ENCODE measurements at regions not wholly inside any gene's neighbourhood (a gene's known extent, or its start where the extent isn't known, plus 50 kb on each side); places are given as distances from the start of the nearest gene placed in this dataset.

DNA sequence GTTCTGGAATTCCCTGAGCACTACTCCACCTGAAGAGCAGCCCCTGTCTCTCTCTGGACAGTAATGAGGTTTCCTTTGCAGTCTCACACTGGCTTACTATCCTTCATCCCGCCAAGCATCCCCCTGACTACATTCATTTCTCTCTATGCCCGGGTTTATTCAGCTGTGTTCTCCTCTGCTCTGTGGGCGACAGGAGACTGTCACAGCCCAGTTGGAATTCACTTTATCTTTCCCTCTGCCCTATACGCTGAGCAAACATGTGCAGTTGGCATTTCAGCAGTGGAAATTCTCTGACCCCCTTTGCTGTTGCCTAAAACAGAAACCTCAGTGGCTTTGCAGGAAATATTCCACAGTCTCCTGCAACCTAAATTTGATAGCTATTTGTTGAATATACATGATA is 83.5 kb upstream of the MAX start:
- intact Hi-C loops (cut with micrococcal nuclease; ENCODE audit: unreplicated experiment) = no loop called here
- POLR2A ChIA-PET = no interaction called here
- no peak for ATAC-seq

DNA sequence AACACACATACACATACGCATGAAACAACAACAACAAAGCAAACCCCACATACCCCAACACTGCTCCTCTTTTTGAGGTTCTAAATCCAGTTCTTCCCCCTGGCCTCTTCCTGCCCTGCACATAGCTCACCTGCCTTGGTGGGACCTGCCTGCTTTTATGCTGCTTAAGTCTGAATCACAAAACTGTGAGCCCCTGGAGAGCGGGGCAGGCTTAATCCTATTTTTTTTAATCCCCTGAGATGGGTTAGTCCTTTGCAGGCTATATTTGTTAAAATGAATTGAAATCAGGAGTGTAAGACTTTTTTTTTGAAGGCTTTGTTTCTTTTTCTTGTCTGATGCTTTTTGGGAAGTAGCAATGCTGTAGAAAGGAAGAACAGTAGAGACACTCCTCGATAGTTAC is 84.6 kb upstream of the MAX start:
- DNase-seq (ENCODE audit: low spot score) = no peak
- FAIRE-seq = no peak
- no peak overlapping the region for H3K4me3 ChIP-seq (replicated peaks in 1 of 3; ENCODE audit: insufficient read depth in 1 of 3, low read depth in 2 of 3, low read length in 3 of 3)
- H3K27ac ChIP-seq (ENCODE audit: extremely low read length, insufficient read depth, low read length) = no peak overlapping the region
- POLR2A ChIA-PET = no interaction called here
- H2AFZ ChIP-seq (ENCODE audit: low read length) = no peak overlapping the region
- CTCF ChIA-PET (ENCODE audit: low intra/inter-chr PET ratio, low total read pairs) = no interaction called here
- H3K36me3 ChIP-seq (replicated peaks in 1 of 2; ENCODE audit: control insufficient read depth in 1 of 2, insufficient read depth in 2 of 2, low read length in 2 of 2) = no peaks in the 10 kb centered on the region
- ATAC-seq = no peak
- no peak overlapping the region for H3K9ac ChIP-seq (ENCODE audit: insufficient read depth, low read depth, low read length)
- no TSS peak for BruUV-seq (replicated peaks)
- H3K27me3 ChIP-seq (ENCODE audit: control insufficient read depth in 1 of 2, insufficient read depth in 2 of 2, low read length in 2 of 2) = peaks cover 0 to 1% of the 10 kb centered on the region in 2 experiments; a peak in 1 of 5 replicates
- TF ChIP-seq ZNF598 (CRISPR knock-in tag; IDR thresholded peaks at IDR 0.05; ENCODE audit: borderline replicate concordance) (no peak), IRF9 (CRISPR knock-in tag; IDR thresholded peaks at IDR 0.05; ENCODE audit: borderline replicate concordance) (no peak), MTA3 (CRISPR knock-in tag; IDR thresholded peaks at IDR 0.05) (no peak), GZF1 (CRISPR knock-in tag; IDR thresholded peaks at IDR 0.05) (no peak), CENPX (CRISPR knock-in tag; IDR thresholded peaks at IDR 0.05) (no peak), CC2D1A (CRISPR knock-in tag; IDR thresholded peaks at IDR 0.05) (no peak), LBX2 (CRISPR knock-in tag; IDR thresholded peaks at IDR 0.05; ENCODE audit: borderline replicate concordance) (no peak)
- 66% methylated on average over 3 of the region's 3 CpGs for WGBS (ENCODE audit: low lambda C conversion rate)
- no peak overlapping the region for H3K4me2 ChIP-seq (ENCODE audit: low read depth, low read length)
- H4K20me1 ChIP-seq (ENCODE audit: insufficient read depth, low read length) = no peaks in the 10 kb centered on the region
- peaks cover 22% of the 10 kb centered on the region for H3K4me1 ChIP-seq (ENCODE audit: insufficient read depth, low read length)
- in situ Hi-C loops (cut with HindIII; ENCODE audit: extremely low pct_ligation_motif_present, low pct_unique_long_range_greater_than_20kb) (no loop called here), intact Hi-C loops (cut with micrococcal nuclease; ENCODE audit: unreplicated experiment) (no loop called here)
- no peaks in the 10 kb centered on the region for H3K79me2 ChIP-seq (ENCODE audit: insufficient read depth, low read length)
- H3K9me3 ChIP-seq (ENCODE audit: low read length) = peaks cover 7% of the 10 kb centered on the region

More for the DNA sequence above, 83.5 kb upstream of the MAX start:
- H3K79me2 ChIP-seq (ENCODE audit: insufficient read depth, low read length) = no peaks in the 10 kb centered on the region
- H3K27me3 ChIP-seq (ENCODE audit: control insufficient read depth in 1 of 2, insufficient read depth in 2 of 2, low read length in 2 of 2) = peaks cover 0 to 1% of the 10 kb centered on the region in 2 experiments; a peak in 1 of 5 replicates
- H2AFZ ChIP-seq (ENCODE audit: low read length) = no peak overlapping the region
- H3K9me3 ChIP-seq (ENCODE audit: low read length) = peaks cover 14% of the 10 kb centered on the region
- no peaks in the 10 kb centered on the region for H4K20me1 ChIP-seq (ENCODE audit: insufficient read depth, low read length)
- in situ Hi-C loops (cut with HindIII; ENCODE audit: extremely low pct_ligation_motif_present, low pct_unique_long_range_greater_than_20kb) = no loop called here
- WGBS (ENCODE audit: low lambda C conversion rate) = 23% methylated on average over 4 of the region's 4 CpGs
- DNase-seq (ENCODE audit: low spot score) (no peak), FAIRE-seq (no peak)
- TF ChIP-seq ZNF83 (CRISPR knock-in tag; IDR thresholded peaks at IDR 0.05; ENCODE audit: borderline replicate concordance) = no peak
- TF ChIP-seq SAP130 (CRISPR knock-in tag; IDR thresholded peaks at IDR 0.05; ENCODE audit: low read depth) = no peak
- H3K4me3 ChIP-seq (replicated peaks in 1 of 3; ENCODE audit: insufficient read depth in 1 of 3, low read depth in 2 of 3, low read length in 3 of 3) = no peak overlapping the region
- no peak overlapping the region for H3K9ac ChIP-seq (ENCODE audit: insufficient read depth, low read depth, low read length)
- H3K36me3 ChIP-seq (replicated peaks in 1 of 2; ENCODE audit: control insufficient read depth in 1 of 2, insufficient read depth in 2 of 2, low read length in 2 of 2) = no peaks in the 10 kb centered on the region
- no peak overlapping the region for H3K27ac ChIP-seq (ENCODE audit: extremely low read length, insufficient read depth, low read length)
- BruUV-seq (replicated peaks) = no TSS peak
- H3K4me2 ChIP-seq (ENCODE audit: low read depth, low read length) = no peak overlapping the region
- CTCF ChIA-PET (ENCODE audit: low intra/inter-chr PET ratio, low total read pairs) = no interaction called here
- H3K4me1 ChIP-seq (ENCODE audit: insufficient read depth, low read length) = peaks cover 22% of the 10 kb centered on the region
